Keratinocyte (primary cell): ENCODE measurements at regions not wholly inside any gene's neighbourhood (a gene's known extent, or its start where the extent isn't known, plus 50 kb on each side); places are given as distances from the start of the nearest gene placed in this dataset.

ENCODE experiments used
- DNase-seq: peaks from one replicate; pipeline ENCODE4 v3.0.0-alpha.2; 2011; ENCODE audit warnings: low read depth, missing footprints, low spot score
- FAIRE-seq: peaks from 2 replicates; lab custom pipeline; 2011; peaks lifted over from hg19 to GRCh38; lab: Jason Lieb, UNC
- H2AFZ ChIP-seq: 2 replicates; pipeline ENCODE4 v1.6.0; 2012; ENCODE audit warnings: low read length, control low read depth, inconsistent platforms; ENCODE audit not compliant: control insufficient read depth
- H3K27ac ChIP-seq: 2 replicates; pipeline ENCODE4 v1.5.1; 2011; ENCODE audit warnings: low read length; ENCODE audit not compliant: control insufficient read depth, insufficient read depth
- H3K27me3 ChIP-seq: 3 replicates; pipeline ENCODE4 v1.6.0; 2011; ENCODE audit warnings: low read length; ENCODE audit not compliant: control insufficient read depth, insufficient read depth; ENCODE audit errors: extremely low read depth
- H3K36me3 ChIP-seq, 2 experiments: 2 replicates in 1 of 2; 3 replicates in 1 of 2; pipeline ENCODE4 v1.5.1; 2011; ENCODE audit warnings: low read length in 2 of 2, mild to moderate bottlenecking in 1 of 2; ENCODE audit not compliant: control insufficient read depth in 2 of 2, insufficient read depth in 2 of 2; ENCODE audit errors: extremely low read depth in 1 of 2
- H3K4me1 ChIP-seq: 3 replicates; pipeline ENCODE4 v1.5.1; 2011; ENCODE audit warnings: low read length; ENCODE audit not compliant: control insufficient read depth, insufficient read depth; ENCODE audit errors: extremely low read depth
- H3K4me2 ChIP-seq: 3 replicates; pipeline ENCODE4 v1.6.0; 2011; ENCODE audit warnings: low read depth, low read length; ENCODE audit not compliant: control insufficient read depth, insufficient read depth; ENCODE audit errors: extremely low read depth
- H3K4me3 ChIP-seq, 3 experiments: fragments of 200-600 bp in 1 of 3; sonication (generic) in 1 of 3; 2 replicates in 2 of 3; 3 replicates in 1 of 3; pipeline ENCODE4 v1.5.1; 2011 to 2016; ENCODE audit warnings: low read length in 3 of 3, mild to moderate bottlenecking in 3 of 3, control low read depth in 2 of 3, inconsistent platforms in 1 of 3, low read depth in 1 of 3, mixed read lengths in 1 of 3, mixed run types in 1 of 3, moderate library complexity in 1 of 3; ENCODE audit not compliant: control insufficient read depth in 2 of 3, insufficient read depth in 2 of 3; ENCODE audit errors: extremely low read depth in 1 of 3
- H3K79me2 ChIP-seq: 2 replicates; pipeline ENCODE4 v1.6.0; 2012; ENCODE audit warnings: low read length; ENCODE audit not compliant: control insufficient read depth, insufficient read depth
- H3K9ac ChIP-seq: 3 replicates; pipeline ENCODE4 v1.6.0; 2011; ENCODE audit warnings: low read length; ENCODE audit not compliant: control insufficient read depth, insufficient read depth; ENCODE audit errors: extremely low read depth
- H3K9me1 ChIP-seq: 3 replicates; pipeline ENCODE4 v1.6.0; 2011; ENCODE audit warnings: low read length; ENCODE audit not compliant: control insufficient read depth, insufficient read depth; ENCODE audit errors: extremely low read depth
- H3K9me3 ChIP-seq: 2 replicates; pipeline ENCODE4 v1.5.1; 2012; ENCODE audit warnings: low read depth, low read length; ENCODE audit not compliant: control insufficient read depth
- H4K20me1 ChIP-seq: 3 replicates; pipeline ENCODE4 v1.6.0; 2011; ENCODE audit warnings: low read length; ENCODE audit not compliant: control insufficient read depth, insufficient read depth; ENCODE audit errors: extremely low read depth
- EZH2 ChIP-seq: IDR thresholded peaks from one replicate; pipeline ENCODE4 v1.6.1; 2012; ENCODE audit warnings: inconsistent platforms, mild to moderate bottlenecking, low read length, moderate library complexity
- dilution Hi-C: fragments of 300-500 bp; cut with MboI; formaldehyde crosslinking; loops from one replicate; pipeline ENCODE4 v1.7.0; 2020; ENCODE audit warnings: low sequenced_read_pairs; ENCODE audit not compliant: extremely low pct_ligation_motif_present
- TF ChIP-seq, protein P1 (sequence below), 3 experiments: IDR thresholded peaks in 1 of 3; conservative IDR thresholded peaks in 1 of 3; optimal IDR thresholded peaks in 1 of 3; 2 replicates in 2 of 3; 3 replicates in 1 of 3; pipeline versions ENCODE3 to v1.5.1; 2011; ENCODE audit warnings: low read length in 3 of 3, mild to moderate bottlenecking in 3 of 3, moderate library complexity in 2 of 3, control low read depth in 1 of 3, inconsistent platforms in 1 of 3; ENCODE audit not compliant: insufficient read depth in 2 of 3; ENCODE audit errors: extremely low read depth in 1 of 3

DNA sequence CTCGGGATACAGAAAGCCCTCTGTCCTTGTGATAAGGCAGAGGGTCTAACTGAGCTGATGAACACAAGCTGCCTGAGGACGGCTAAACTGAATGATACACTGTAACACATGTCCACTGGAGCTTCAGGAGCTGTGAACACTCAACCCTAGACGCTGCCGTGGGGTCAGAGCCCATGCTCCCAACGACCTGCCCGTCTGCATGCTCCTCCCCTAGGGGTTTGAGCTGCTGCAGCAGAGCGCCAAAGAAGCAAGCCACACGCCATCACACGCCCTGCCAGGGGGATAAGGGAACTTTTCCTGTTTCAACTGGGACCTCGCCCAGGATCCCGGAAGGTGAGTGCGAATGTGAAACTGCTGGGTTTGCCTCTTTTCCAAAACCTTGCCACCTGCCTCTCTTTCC, 361.8 kb downstream of the FAT4 start:
- Histone ChIP-seq H4K20me1 (no peaks in the 10 kb centered on the region), H3K4me1 (no peaks in the 10 kb centered on the region), H3K27me3 (no peaks in the 10 kb centered on the region), H3K27ac (no peak overlapping the region), H3K9me1 (no peaks in the 10 kb centered on the region), H3K4me3 (no peak overlapping the region), H3K79me2 (no peaks in the 10 kb centered on the region), H3K9ac (no peak overlapping the region), H3K36me3 (no peaks in the 10 kb centered on the region), H3K9me3 (no peaks in the 10 kb centered on the region), H2AFZ (peak overlapping the region; percentile 80), H3K4me2 (peak overlapping the region; percentile 4)
- TF ChIP-seq EZH2, result no peak
- TF ChIP-seq, protein P1, sequence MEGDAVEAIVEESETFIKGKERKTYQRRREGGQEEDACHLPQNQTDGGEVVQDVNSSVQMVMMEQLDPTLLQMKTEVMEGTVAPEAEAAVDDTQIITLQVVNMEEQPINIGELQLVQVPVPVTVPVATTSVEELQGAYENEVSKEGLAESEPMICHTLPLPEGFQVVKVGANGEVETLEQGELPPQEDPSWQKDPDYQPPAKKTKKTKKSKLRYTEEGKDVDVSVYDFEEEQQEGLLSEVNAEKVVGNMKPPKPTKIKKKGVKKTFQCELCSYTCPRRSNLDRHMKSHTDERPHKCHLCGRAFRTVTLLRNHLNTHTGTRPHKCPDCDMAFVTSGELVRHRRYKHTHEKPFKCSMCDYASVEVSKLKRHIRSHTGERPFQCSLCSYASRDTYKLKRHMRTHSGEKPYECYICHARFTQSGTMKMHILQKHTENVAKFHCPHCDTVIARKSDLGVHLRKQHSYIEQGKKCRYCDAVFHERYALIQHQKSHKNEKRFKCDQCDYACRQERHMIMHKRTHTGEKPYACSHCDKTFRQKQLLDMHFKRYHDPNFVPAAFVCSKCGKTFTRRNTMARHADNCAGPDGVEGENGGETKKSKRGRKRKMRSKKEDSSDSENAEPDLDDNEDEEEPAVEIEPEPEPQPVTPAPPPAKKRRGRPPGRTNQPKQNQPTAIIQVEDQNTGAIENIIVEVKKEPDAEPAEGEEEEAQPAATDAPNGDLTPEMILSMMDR (optimal IDR thresholded peaks at IDR 0.05 in 1 of 3, IDR thresholded peaks at IDR 0.05 in 1 of 3, conservative IDR thresholded peaks at IDR 0.05 in 1 of 3; ENCODE audit: extremely low read depth in 1 of 3, insufficient read depth in 2 of 3, low read length in 3 of 3), result no peak
- dilution Hi-C loops, result no loop called here
- FAIRE-seq, result no peak
- no peak for DNase-seq

DNA sequence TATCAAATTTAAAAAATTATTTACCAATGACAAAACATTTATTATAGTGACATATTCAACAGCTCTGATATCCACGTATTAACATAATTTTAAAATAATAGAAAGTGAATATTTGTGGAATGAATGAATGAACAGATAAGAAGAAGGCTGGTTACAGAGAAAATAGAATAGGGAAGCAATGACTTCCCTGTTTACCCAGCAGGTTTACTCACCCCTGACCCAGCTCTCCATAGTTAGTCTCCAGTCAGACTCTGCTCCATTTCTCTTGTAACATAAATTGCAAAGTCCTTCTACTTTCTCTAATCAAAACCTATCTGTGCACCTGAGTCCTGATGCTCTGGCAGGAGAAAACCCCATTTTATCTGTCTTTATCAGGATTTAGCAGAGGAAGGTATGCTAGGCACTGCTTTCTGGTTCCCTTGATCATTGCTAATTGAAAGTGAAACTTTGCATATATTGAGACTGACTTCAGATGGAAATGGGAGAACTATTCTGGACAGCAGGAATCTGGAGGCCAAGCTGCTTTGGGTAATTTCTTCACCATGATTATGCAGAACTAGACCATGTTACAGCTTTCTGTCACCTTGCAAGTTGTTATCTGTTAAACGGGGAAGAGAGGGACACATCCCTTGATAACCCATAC, 363.0 kb downstream of the FAT4 start:
- no peaks in the 10 kb centered on the region for H4K20me1 ChIP-seq
- no peaks in the 10 kb centered on the region for H3K36me3 ChIP-seq
- no peak overlapping the region for H3K4me2 ChIP-seq
- H3K9me3 ChIP-seq, result no peaks in the 10 kb centered on the region
- FAIRE-seq, result no peak
- DNase-seq, result no peak
- no peak for TF ChIP-seq EZH2
- TF ChIP-seq, protein P1 (optimal IDR thresholded peaks at IDR 0.05 in 1 of 3, IDR thresholded peaks at IDR 0.05 in 1 of 3, conservative IDR thresholded peaks at IDR 0.05 in 1 of 3; ENCODE audit: extremely low read depth in 1 of 3, insufficient read depth in 2 of 3, low read length in 3 of 3), result no peak
- no peaks in the 10 kb centered on the region for H3K27me3 ChIP-seq
- no peak overlapping the region for H3K9ac ChIP-seq
- no peaks in the 10 kb centered on the region for H3K4me1 ChIP-seq
- H3K9me1 ChIP-seq, result no peaks in the 10 kb centered on the region
- no peaks in the 10 kb centered on the region for H3K79me2 ChIP-seq
- no peak overlapping the region for H3K27ac ChIP-seq
- peak overlapping the region; percentile 8 for H2AFZ ChIP-seq
- H3K4me3 ChIP-seq, result no peak overlapping the region
- dilution Hi-C loops, result no loop called here
